GM19240 (cell line): ENCODE measurements at regions not wholly inside any gene's neighbourhood (a gene's known extent, or its start where the extent isn't known, plus 50 kb on each side); places are given as distances from the start of the nearest gene placed in this dataset.
"Not testable (repeated sequence)": the region's sequence is repeated elsewhere in the genome, so short reads cannot be mapped to it uniquely, and the experiment has no call there.

ENCODE experiments used
- DNase-seq: peaks from one replicate; pipeline ENCODE4 v3.0.0; 2011; ENCODE audit warnings: low spot score; ENCODE audit not compliant: insufficient read length

GRCh38 chr16:49003022-49003421 is 278.6 kb downstream of the CBLN1 start:
- DNase-seq = no peak

DNA sequence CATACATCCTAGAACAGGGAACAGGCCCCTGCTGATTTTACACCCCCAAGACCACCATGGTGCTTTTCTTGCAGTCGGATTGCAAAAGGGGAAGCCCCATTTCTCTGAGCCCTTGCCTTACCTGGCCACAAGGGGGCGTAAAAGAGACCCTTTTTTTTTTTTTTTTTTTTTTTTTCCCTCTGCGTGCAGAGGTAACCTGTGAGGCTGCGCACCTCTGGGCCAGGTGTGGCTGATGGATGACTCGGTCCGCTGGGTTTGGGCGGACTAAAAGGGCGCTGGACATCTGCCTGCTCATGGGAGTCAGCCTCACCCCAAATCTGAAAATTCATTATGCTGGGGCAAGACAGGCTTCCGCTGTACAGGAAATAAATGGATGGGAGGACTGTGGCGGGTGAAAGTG is 281.0 kb downstream of the CBLN1 start:
- DNase-seq = no peak

DNA sequence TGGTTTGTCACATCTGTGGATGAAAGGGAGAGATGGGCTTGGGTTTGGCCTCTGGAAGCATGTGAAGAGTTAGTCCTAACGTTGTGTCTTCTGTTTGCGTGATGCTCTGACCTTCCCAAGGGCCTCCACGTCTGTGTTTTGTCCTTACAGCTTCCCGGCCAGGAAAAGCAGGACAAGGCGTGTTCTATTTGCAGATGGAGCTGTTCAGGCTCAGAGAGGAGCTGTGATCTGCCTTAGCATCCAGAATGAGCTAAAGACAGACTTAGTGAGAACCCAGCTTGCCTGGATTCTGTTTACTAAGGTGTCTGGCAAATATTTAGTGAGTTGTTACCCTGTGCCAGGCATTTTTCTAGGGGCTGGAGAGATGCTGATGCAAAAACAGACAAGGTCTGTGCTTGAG is 282.1 kb downstream of the CBLN1 start:
- no peak for DNase-seq

DNA sequence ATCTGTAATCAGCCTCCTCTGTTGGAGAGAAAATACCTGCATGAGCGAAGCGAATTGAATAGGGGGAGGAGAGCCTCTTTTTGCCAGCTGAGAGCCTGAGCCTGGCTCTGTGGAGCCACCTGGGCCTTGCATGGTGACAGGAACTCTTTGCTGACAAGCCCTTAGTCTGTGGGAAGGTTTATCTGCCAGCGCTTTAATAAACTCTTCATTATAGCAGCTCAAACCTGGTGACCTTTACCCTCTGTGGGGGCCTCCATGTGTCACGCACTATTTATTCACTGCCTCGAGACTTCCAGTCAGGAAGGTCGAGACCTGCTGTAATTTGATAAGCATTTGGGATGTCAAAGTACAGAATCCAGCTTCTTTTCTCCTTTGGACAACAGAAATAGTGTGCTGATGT is 282.6 kb downstream of the CBLN1 start:
- DNase-seq = no peak

DNA sequence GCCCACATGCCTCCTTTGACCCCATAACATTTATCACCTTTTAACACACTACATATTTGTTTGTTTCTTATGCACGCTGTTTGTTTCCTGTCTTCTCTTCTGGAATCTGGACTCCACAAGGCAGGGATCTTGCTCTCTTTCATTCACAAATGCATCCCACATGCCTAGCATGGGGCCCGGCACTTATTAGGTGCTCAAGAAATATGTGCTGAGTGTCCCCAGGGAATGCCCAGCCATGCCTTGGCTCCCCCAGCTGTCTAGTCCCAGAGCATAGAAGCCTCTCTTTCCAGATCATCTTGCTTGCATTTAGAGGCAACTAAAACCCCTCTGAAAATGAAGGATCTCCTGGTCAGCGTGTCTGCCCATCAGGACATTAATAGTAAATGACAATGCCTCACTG is 283.7 kb downstream of the CBLN1 start:
- no peak for DNase-seq

- DNase-seq = no peak
Measured at GRCh38 chr16:48997081-48997615, 284.5 kb downstream of the CBLN1 start.

DNA sequence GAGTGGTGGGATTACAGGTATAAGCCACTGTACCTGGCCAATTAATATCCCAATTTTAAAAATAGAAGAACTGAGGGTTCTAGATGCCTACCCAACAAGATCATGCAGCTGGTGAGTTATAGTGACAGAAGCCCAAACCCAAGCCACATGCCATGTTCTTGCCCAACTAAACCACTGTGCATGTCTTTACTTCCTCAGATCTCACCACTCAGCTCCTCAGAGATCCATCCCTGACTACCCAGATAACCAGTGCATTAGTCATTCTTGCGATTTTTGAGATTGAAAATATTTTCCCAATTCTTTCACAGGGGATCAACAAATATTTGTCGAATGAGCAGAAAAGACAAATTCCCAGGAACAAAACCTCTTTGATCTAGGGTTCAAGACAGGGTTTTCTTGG is 303.1 kb downstream of the CBLN1 start:
- DNase-seq = no peak

DNA sequence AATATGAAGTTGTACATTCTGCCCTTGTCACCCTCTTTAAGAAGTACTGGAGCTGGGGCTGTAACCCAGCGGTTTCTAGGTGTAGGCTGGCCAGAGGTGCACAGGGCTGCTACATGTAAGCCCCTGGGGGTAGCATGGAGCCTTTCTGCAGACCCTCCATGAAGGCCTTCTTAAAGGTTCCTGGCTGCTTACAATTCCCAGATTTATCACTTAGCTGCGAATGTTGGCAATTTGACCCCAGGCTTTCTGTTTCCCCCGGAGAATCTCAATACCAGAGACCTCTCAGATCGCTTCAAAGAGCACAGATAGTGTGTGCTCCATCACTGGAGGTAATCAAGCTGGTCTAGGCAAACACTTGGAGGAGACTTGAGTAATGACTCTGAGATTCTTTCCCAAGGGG is 309.4 kb downstream of the CBLN1 start:
- no peak for DNase-seq

DNA sequence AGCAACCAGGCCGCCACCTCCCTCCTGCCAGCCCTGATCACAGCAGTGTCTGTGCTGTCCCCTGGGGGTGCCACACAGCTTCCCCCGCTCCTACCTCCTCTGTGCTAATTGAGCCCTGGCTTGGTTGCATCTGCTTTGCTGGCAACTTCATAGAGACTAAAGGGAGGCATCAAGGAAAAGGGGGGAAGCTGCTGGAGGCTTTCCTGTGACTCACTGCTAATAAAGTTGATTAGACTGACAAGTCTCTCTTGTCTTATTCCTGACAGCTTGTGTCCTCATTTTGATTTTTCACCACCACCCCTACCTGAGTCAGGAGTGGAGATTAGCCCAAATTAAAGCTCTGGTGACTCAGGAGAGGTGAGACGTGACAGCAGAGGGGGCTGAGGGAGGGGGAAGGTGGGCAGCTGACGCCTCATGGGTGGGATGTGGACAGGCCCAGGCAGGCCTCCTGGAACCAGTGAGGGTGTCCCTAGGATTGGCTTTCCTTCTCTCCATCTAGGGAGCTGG is 310.0 kb downstream of the CBLN1 start:
- DNase-seq = no peak

DNA sequence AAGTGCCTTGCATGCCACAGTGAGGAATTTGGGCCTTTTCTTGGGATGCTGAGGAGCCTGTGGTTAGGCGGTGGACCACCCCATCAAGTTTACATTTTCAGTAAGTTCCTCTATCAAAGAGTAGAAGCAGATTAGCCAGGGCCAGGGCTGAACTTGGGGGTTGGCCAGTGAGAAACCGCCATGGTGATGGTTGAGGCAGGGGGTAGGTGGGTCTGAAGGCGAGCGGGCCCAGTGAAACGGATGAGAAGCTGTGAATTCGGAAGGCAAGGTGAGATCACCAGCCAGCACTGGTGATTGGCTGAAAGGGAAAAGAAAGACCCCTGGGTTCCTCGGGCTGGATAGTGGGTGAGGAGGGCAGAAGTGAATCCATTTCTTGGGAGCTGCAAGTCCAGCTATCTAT is 311.4 kb downstream of the CBLN1 start:
- DNase-seq = no peak

- DNase-seq = no peak
Measured at GRCh38 chr16:48969611-48970010, 312.0 kb downstream of the CBLN1 start.

DNA sequence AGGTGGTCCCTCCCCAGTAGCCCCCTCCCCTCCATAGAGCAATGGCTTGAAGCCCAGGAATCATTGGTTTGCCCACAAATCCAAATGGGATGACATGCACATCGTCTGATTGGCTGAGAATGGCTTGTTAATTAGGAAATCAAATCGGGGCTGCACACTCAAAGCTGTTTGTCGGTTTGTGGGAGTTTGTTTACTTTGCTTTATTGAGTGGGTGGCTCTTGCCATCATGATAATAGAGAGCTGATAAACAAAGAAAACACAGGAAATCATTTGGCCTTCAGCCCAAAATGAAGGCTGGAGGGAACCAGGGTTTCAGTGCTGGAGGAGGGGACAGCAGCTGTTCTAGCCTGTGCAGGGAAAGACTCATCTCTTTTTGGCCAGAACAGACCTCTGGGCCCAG is 316.3 kb downstream of the CBLN1 start:
- no peak for DNase-seq

DNA sequence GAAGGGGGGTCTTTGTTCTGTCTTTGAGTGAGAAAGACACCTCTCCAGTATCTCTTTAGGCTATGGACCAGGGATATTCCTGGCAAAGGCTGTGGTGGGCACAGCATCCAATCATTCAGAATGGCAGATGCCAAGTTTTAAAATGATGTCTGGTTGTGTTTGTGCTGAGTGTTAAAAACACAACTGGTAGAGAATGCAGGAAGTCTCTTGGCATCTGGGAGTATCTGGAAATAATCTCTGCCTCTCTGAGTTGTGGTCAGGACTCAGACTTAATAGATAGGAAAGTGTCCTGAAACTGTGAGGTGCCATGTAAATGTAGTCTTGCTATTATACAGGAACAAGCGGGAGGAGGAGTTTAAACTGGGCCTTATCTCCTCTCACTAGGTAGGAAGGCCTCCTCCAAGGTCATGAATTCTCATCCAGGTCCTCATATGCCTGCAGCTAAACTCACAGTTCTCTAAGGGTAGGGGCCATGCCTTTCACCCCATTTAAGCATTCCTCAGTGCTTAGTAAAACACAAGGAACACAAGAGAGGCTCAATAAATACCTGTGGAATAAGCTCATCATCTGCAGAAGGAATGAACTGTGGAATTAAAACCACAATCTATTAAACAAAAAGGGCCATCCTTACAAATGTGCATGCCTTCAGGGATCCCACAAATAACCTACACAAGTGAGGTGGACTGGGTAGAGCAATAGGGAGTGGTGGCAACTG is 317.6 kb downstream of the CBLN1 start:
- DNase-seq = no peak

DNA sequence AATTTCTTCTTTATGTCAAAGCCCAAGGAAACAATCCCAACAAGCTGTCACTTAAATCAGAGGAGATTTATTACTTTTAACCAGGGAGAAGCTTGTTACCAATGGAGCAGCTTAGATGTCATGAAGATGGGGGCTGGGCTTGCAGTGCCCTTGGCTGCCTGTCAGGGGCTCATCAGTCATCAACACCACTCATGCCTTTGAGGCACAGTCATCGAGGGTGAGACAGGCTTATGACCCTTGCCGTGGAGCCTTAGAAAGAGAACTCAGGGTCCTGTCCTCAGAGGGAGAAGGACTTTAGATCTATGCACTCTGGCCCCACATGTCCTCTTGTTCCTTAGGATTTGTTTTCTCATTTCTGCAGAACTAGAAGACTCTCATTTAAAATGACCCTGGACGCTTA is 318.3 kb downstream of the CBLN1 start:
- no peak for DNase-seq

DNA sequence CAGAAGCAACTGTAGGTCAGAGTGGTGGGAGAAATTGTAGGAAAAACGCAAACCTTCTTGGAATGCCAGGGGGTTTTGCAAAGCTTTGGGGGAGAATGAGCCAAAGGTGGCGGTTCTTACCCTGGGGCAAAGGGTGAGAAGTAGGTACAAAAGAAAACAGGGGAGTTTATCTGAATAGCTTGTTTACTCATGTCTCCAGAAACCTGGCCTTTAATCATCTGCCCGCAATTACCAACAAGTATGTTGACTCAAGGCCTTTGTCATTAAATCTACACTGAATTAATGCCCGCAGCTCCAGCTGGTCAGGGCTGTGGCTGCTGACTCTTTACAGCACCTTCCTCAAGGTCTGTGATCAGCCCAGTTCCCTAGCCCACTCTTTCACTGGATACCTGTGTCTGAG is 320.1 kb downstream of the CBLN1 start:
- no peak for DNase-seq

DNA sequence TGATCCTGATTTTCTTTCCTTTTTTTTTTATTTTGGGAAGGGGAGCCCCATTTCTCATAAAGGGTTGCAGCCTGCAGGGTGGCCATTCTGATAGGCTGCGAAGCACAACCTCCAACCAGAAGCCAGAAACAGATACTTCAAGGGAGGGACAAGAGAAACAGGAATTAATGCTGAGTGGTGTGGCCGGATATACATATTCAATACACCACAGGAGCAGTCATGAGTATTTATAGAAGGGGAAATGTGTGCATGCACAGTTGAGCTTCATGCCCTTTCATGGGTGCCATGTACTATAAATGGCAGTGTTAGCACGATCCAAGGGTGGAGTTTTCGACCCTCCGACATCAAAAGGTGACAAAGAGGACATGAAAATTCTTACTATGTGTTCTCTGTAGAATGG is 320.8 kb downstream of the CBLN1 start:
- no peak for DNase-seq

DNA sequence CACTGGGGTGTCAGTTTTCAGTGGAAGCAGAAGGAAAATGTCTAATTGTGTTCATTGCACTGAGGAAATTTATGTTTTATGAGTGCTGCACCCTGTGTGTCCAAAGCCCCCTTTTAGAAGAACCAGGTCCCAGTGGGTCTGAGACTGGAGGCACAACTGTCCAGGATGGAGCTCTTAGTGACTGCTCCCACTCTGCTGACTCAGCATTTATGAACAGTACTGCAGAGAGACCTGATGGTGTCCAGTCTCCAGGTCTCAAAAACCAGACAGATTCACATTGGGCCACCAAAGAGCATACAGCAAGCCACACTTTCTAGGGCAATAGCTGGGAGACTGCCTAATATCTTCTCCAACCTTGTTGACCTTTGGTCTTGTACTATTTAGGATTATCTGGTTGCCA is 321.9 kb downstream of the CBLN1 start:
- DNase-seq = no peak

DNA sequence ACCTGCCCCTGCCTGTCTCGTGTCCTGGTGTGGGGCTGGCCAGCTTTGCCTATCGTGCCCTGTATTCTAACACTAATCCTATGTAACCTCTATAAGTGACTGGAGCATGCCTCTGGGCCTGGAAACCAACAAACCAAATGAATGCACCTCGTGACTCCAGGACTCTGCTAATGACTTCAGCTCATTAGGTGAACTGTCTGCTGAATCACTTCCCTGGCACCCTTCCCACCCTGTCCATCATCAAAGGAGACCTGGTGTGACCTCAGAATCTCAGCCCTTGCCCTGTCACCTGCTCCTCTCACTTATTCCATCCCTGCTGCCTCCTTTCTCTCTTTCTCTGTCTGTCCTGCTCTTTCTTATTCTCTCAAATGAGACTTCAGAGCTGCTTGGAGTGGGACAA is 322.4 kb downstream of the CBLN1 start:
- DNase-seq = no peak

- no peak for DNase-seq
Measured at GRCh38 chr16:48958681-48959080, 323.0 kb downstream of the CBLN1 start.

DNA sequence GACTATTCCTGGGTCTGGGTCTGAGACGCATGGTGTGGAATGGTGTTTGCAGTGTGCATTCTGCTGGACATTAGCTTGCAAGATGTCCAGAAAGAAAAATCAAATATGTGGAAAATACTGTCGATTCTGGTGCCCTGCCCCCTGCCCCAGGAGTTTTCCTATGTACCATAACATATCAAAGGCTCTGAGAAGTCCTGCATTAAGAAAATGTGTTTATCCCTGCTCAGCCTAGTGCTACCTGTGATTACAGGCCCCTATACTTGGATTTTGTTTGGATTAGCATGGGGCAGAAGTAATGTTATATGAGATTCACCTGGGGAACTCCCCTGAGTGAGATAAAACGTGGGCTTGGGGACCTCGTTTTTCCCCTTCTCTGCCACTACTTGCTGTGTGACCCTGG is 325.0 kb downstream of the CBLN1 start:
- no peak for DNase-seq

- DNase-seq = no peak
Measured at GRCh38 chr16:48955837-48956236, 325.8 kb downstream of the CBLN1 start.

DNA sequence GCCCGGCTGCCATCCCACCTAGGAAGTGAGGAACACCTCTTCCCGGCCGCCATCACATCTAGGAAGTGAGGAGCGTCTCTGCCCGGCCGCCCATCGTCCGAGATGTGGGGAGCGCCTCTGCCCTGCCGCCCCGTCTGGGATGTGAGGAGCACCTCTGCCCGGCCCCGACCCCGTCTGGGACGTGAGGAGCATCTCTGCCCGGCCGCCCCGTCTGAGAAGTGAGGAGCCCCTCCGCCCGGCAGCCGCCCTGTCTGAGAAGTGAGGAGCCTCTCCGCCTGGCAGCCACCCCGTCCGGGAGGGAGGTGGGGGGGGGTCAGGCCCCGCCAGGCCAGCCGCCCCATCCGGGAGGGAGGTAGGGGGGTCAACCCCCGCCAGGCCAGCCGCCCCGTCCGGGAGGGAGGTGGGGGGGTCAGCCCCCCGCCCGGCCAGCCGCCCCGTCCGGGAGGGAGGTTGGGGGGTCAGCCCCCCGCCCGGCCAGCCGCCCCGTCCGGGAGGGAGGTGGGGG is 330.0 kb downstream of the CBLN1 start:
- DNase-seq = not testable (repeated sequence)

DNA sequence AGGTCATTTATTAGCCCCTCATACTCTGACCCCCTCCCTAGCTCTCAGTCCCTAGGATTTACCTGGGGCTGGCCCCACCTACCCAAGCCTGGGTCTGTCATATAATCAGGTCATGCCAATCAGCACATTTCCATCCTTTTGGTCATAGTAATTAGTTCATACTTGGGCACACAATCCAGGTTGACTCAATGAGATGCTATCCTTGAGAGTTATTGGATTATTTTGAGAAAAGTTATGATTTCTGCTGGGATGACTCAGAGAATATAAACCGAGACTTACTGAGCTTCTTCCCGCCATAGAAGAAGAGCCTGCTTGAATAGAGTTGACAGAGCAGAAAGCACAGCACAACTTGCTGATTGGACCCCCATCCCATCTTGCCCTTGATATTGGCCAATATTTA is 331.5 kb downstream of the CBLN1 start:
- DNase-seq = no peak
